Neural cell (in vitro differentiated cells): ENCODE measurements at regions not wholly inside any gene's neighbourhood (a gene's known extent, or its start where the extent isn't known, plus 50 kb on each side); places are given as distances from the start of the nearest gene placed in this dataset.

Source experiments
- H2AFZ ChIP-seq: fragments of 200-600, 300-800 bp; sonication (generic), shearing (Covaris generic); 2 replicates; pipeline ENCODE4 v1.6.0; 2014; ENCODE audit warnings: low read depth, mild to moderate bottlenecking, antibody characterized with exemption, low read length, moderate library complexity
- H3F3A ChIP-seq: fragments of 200-600 bp; shearing (Covaris generic); 2 replicates; pipeline ENCODE4 v1.6.1; 2016; ENCODE audit warnings: mild to moderate bottlenecking, moderate library complexity, mixed read lengths, antibody characterized with exemption, low read length; ENCODE audit not compliant: insufficient read depth, poor library complexity, severe bottlenecking
- H3K27ac ChIP-seq: fragments of 200-600, 300-800 bp; sonication (generic), shearing (Covaris generic); 2 replicates; pipeline ENCODE4 v1.5.1; 2014; ENCODE audit warnings: mild to moderate bottlenecking, low read length, moderate library complexity
- H3K27me3 ChIP-seq: fragments of 300-800, 200-600 bp; sonication (generic), shearing (Covaris generic); 2 replicates; pipeline ENCODE4 v1.6.0; 2014; ENCODE audit warnings: mild to moderate bottlenecking, low read depth, low read length, moderate library complexity; ENCODE audit not compliant: insufficient read depth
- H3K36me3 ChIP-seq: fragments of 300-800, 200-600 bp; sonication (generic), shearing (Covaris generic); 2 replicates; pipeline ENCODE4 v1.5.1; 2014; ENCODE audit warnings: mild to moderate bottlenecking, antibody characterized with exemption, low read length, moderate library complexity; ENCODE audit not compliant: insufficient read depth
- H3K4me2 ChIP-seq: fragments of 300-800, 200-600 bp; sonication (generic), shearing (Covaris generic); 2 replicates; pipeline ENCODE4 v1.6.0; 2014; ENCODE audit warnings: mild to moderate bottlenecking, low read length
- H3K4me3 ChIP-seq: fragments of 300-800, 200-600 bp; sonication (generic), shearing (Covaris generic); 2 replicates; pipeline ENCODE4 v1.5.1; 2014; ENCODE audit warnings: mild to moderate bottlenecking, low read length, moderate library complexity
- H3K79me2 ChIP-seq: fragments of 200-600 bp; shearing (Covaris generic); replicated peaks from 2 replicates; pipeline ENCODE4 v1.6.0; 2014; ENCODE audit warnings: mild to moderate bottlenecking, low read length, moderate library complexity; ENCODE audit not compliant: insufficient read depth
- H3K9ac ChIP-seq: fragments of 300-800, 200-600 bp; sonication (generic), shearing (Covaris generic); 2 replicates; pipeline ENCODE4 v1.6.1; 2016; ENCODE audit warnings: mild to moderate bottlenecking, low read length, mixed read lengths
- H3K9me2 ChIP-seq: fragments of 200-600 bp; shearing (Covaris generic); 2 replicates; pipeline ENCODE4 v1.6.1; 2016; ENCODE audit warnings: mild to moderate bottlenecking, low read length, mixed read lengths; ENCODE audit not compliant: insufficient read depth
- H3K9me3 ChIP-seq: fragments of 200-600, 300-800 bp; sonication (generic), shearing (Covaris generic); 2 replicates; pipeline ENCODE4 v1.6.1; 2016; ENCODE audit warnings: mild to moderate bottlenecking, mixed run types, low read length, moderate library complexity, mixed read lengths
- H4K20me1 ChIP-seq: fragments of 200-600 bp; shearing (Covaris generic); 2 replicates; pipeline ENCODE4 v1.6.1; 2016; ENCODE audit warnings: mild to moderate bottlenecking, mixed run types; ENCODE audit not compliant: insufficient read depth
- EP300 ChIP-seq: fragments of 450-650 bp; conservative IDR thresholded peaks from 2 replicates; pipeline ENCODE4 v1.6.1; 2014; ENCODE audit warnings: antibody characterized with exemption, mild to moderate bottlenecking, moderate library complexity; ENCODE audit not compliant: poor library complexity, severe bottlenecking
- EZH2 ChIP-seq: fragments of 200-600, 300-800 bp; shearing (Covaris generic), sonication (generic); IDR thresholded peaks from 2 replicates; pipeline ENCODE4 v1.6.1; 2014; ENCODE audit warnings: antibody characterized with exemption, low read length, borderline replicate concordance, mild to moderate bottlenecking; ENCODE audit not compliant: insufficient read depth, poor library complexity, severe bottlenecking
- MXI1 ChIP-seq: fragments of 450-650 bp; conservative IDR thresholded peaks from 2 replicates; pipeline ENCODE4 v1.6.1; 2014; ENCODE audit warnings: antibody characterized with exemption, mild to moderate bottlenecking; ENCODE audit not compliant: poor library complexity, severe bottlenecking
- POLR2AphosphoS5 ChIP-seq: IDR thresholded peaks from 2 replicates; pipeline ENCODE4 v1.6.1; 2012
- RAD21 ChIP-seq: fragments of 450-650 bp; conservative IDR thresholded peaks from 2 replicates; pipeline ENCODE4 v1.6.1; 2014; ENCODE audit warnings: antibody characterized with exemption, mild to moderate bottlenecking, moderate library complexity
- SMC3 ChIP-seq: fragments of 450-650 bp; conservative IDR thresholded peaks from 2 replicates; pipeline ENCODE4 v1.6.1; 2014; ENCODE audit warnings: antibody characterized with exemption, mild to moderate bottlenecking, moderate library complexity; ENCODE audit not compliant: poor library complexity
- TAF1 ChIP-seq: IDR thresholded peaks from 2 replicates; pipeline ENCODE4 v1.6.1; 2012; ENCODE audit warnings: low read depth
- TF ChIP-seq, protein P1 (sequence below): IDR thresholded peaks from 2 replicates; pipeline ENCODE4 v1.6.1; 2012; ENCODE audit warnings: borderline replicate concordance
- TF ChIP-seq, protein P2 (sequence below): fragments of 450-650 bp; IDR thresholded peaks from 2 replicates; pipeline ENCODE4 v1.5.1; 2014; ENCODE audit warnings: antibody characterized with exemption, mild to moderate bottlenecking, moderate library complexity; ENCODE audit not compliant: poor library complexity, severe bottlenecking

GRCh38 chr6:41420186-41420585 lies 84.8 kb downstream of the NCR2 start:
- Histone ChIP-seq H3K9me3 (no peaks in the 10 kb centered on the region), H3F3A (no peaks in the 10 kb centered on the region), H3K27me3 (no peaks in the 10 kb centered on the region), H4K20me1 (no peaks in the 10 kb centered on the region), H3K9ac (no peak overlapping the region), H3K27ac (no peak overlapping the region), H3K4me3 (no peak overlapping the region), H2AFZ (no peak overlapping the region), H3K9me2 (no peaks in the 10 kb centered on the region), H3K36me3 (no peaks in the 10 kb centered on the region), H3K4me2 (no peak overlapping the region), H3K79me2 (no peaks in the 10 kb centered on the region)
- TF ChIP-seq, protein P1, sequence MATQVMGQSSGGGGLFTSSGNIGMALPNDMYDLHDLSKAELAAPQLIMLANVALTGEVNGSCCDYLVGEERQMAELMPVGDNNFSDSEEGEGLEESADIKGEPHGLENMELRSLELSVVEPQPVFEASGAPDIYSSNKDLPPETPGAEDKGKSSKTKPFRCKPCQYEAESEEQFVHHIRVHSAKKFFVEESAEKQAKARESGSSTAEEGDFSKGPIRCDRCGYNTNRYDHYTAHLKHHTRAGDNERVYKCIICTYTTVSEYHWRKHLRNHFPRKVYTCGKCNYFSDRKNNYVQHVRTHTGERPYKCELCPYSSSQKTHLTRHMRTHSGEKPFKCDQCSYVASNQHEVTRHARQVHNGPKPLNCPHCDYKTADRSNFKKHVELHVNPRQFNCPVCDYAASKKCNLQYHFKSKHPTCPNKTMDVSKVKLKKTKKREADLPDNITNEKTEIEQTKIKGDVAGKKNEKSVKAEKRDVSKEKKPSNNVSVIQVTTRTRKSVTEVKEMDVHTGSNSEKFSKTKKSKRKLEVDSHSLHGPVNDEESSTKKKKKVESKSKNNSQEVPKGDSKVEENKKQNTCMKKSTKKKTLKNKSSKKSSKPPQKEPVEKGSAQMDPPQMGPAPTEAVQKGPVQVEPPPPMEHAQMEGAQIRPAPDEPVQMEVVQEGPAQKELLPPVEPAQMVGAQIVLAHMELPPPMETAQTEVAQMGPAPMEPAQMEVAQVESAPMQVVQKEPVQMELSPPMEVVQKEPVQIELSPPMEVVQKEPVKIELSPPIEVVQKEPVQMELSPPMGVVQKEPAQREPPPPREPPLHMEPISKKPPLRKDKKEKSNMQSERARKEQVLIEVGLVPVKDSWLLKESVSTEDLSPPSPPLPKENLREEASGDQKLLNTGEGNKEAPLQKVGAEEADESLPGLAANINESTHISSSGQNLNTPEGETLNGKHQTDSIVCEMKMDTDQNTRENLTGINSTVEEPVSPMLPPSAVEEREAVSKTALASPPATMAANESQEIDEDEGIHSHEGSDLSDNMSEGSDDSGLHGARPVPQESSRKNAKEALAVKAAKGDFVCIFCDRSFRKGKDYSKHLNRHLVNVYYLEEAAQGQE, result no peak
- TF ChIP-seq, protein P2, sequence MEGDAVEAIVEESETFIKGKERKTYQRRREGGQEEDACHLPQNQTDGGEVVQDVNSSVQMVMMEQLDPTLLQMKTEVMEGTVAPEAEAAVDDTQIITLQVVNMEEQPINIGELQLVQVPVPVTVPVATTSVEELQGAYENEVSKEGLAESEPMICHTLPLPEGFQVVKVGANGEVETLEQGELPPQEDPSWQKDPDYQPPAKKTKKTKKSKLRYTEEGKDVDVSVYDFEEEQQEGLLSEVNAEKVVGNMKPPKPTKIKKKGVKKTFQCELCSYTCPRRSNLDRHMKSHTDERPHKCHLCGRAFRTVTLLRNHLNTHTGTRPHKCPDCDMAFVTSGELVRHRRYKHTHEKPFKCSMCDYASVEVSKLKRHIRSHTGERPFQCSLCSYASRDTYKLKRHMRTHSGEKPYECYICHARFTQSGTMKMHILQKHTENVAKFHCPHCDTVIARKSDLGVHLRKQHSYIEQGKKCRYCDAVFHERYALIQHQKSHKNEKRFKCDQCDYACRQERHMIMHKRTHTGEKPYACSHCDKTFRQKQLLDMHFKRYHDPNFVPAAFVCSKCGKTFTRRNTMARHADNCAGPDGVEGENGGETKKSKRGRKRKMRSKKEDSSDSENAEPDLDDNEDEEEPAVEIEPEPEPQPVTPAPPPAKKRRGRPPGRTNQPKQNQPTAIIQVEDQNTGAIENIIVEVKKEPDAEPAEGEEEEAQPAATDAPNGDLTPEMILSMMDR, result no peak
- TF ChIP-seq SMC3, result no peak
- TF ChIP-seq POLR2AphosphoS5, result no peak

DNA sequence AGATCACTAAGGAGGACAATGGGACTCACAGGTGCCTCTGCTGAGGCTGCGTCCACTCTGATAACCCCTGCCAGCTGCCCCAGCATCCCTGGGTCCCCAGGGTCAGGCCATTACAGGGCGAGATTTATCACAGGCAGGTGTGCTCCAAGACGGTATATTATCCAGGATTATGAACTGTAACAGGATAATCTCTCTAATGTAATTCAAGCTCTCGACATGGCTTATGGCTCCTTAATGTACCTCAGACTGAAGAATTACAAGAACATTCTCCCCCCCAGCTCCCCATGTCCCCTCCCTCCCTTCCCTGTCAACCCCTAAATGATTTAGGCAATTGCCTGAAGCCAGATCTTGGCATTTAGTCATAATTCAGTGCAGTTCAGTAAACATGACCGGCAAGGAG lies 86.8 kb downstream of the NCR2 start:
- TF ChIP-seq, protein P2, result no peak
- no peak for TF ChIP-seq TAF1
- TF ChIP-seq EZH2, result no peak
- TF ChIP-seq EP300, result no peak
- no peak for TF ChIP-seq SMC3
- TF ChIP-seq RAD21, result no peak
- TF ChIP-seq POLR2AphosphoS5, result no peak
- TF ChIP-seq, protein P1, result no peak
- TF ChIP-seq MXI1, result no peak
- Histone ChIP-seq H3K36me3 (no peaks in the 10 kb centered on the region), H3K9me2 (no peaks in the 10 kb centered on the region), H3K27ac (no peak overlapping the region), H3K9ac (no peak overlapping the region), H3K4me2 (no peak overlapping the region), H4K20me1 (no peaks in the 10 kb centered on the region), H3K9me3 (no peaks in the 10 kb centered on the region), H3K79me2 (no peaks in the 10 kb centered on the region), H3F3A (no peaks in the 10 kb centered on the region), H2AFZ (no peak overlapping the region), H3K27me3 (peaks cover 19% of the 10 kb centered on the region), H3K4me3 (no peak overlapping the region)
